SJCRH30 (cell line): ENCODE measurements at regions not wholly inside any gene's neighbourhood (a gene's known extent, or its start where the extent isn't known, plus 50 kb on each side); places are given as distances from the start of the nearest gene placed in this dataset.

Experiments
- DNase-seq, 2 experiments: peaks; one replicate each; pipeline ENCODE4 v3.0.0-alpha.2; 2015 to 2020
- H3K27ac ChIP-seq: fragments of 250-450 bp; sonication (Bioruptor Pico); 2 replicates; pipeline ENCODE4 v1.5.1; 2020; ENCODE audit warnings: mild to moderate bottlenecking, moderate library complexity
- H3K27me3 ChIP-seq: fragments of 250-450 bp; sonication (Bioruptor Pico); 2 replicates; pipeline ENCODE4 v1.5.1; 2020; ENCODE audit warnings: mild to moderate bottlenecking, moderate library complexity
- H3K36me3 ChIP-seq: fragments of 250-450 bp; sonication (Bioruptor Pico); 2 replicates; pipeline ENCODE4 v1.5.1; 2020; ENCODE audit warnings: mild to moderate bottlenecking, moderate library complexity
- H3K4me1 ChIP-seq: fragments of 250-450 bp; sonication (Bioruptor Pico); 2 replicates; pipeline ENCODE4 v1.5.1; 2020; ENCODE audit warnings: mild to moderate bottlenecking, moderate library complexity
- H3K4me3 ChIP-seq: fragments of 250-450 bp; sonication (Bioruptor Pico); 2 replicates; pipeline ENCODE4 v1.5.1; 2020; ENCODE audit warnings: mild to moderate bottlenecking, moderate library complexity
- H3K9me3 ChIP-seq: fragments of 250-450 bp; sonication (Bioruptor Pico); replicated peaks from 2 replicates; pipeline ENCODE4 v1.5.1; 2020; ENCODE audit warnings: mild to moderate bottlenecking, moderate library complexity

GRCh38 chr2:128799730-128800129 lies 481.1 kb upstream of the HS6ST1 start:
- H3K36me3 ChIP-seq, result no peaks in the 10 kb centered on the region
- H3K4me1 ChIP-seq, result peaks cover 8% of the 10 kb centered on the region
- DNase-seq, result no peak
- no peak overlapping the region for H3K4me3 ChIP-seq
- no peaks in the 10 kb centered on the region for H3K27me3 ChIP-seq
- H3K27ac ChIP-seq, result no peak overlapping the region
- no peaks in the 10 kb centered on the region for H3K9me3 ChIP-seq

DNA sequence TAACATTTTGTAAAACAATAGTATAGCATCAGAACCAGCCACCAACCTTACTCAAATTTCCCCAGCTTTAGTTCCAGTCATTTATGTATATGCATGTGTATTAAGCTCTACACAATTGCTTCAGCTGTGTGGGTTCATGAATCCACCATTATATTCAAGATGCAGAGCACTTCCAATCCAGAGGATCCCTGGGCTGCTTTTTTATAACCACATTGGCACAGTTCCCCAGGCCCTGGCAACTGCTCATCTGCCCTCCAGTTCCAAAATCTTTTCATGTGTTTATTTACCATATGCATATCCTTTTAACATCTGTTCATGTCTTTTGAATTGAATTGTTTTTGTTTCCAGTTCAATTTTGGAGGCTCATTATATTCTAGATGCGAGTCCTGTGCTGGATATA lies 482.9 kb upstream of the HS6ST1 start:
- H3K27ac ChIP-seq, result peak overlapping the region; percentile 13; the same call in 1 of the 2 replicates
- peak; percentile 63 to 80 for DNase-seq
- no peaks in the 10 kb centered on the region for H3K9me3 ChIP-seq
- H3K27me3 ChIP-seq, result no peaks in the 10 kb centered on the region
- H3K4me3 ChIP-seq, result no peak overlapping the region
- peaks cover 8% of the 10 kb centered on the region for H3K4me1 ChIP-seq
- H3K36me3 ChIP-seq, result no peaks in the 10 kb centered on the region

- no peaks in the 10 kb centered on the region for H3K9me3 ChIP-seq
- peaks cover 8% of the 10 kb centered on the region for H3K4me1 ChIP-seq
- no peak for DNase-seq
- no peaks in the 10 kb centered on the region for H3K36me3 ChIP-seq
- no peaks in the 10 kb centered on the region for H3K27me3 ChIP-seq
- H3K4me3 ChIP-seq, result no peak overlapping the region
- H3K27ac ChIP-seq, result no peak overlapping the region
Measured at GRCh38 chr2:128803222-128803621, 484.6 kb upstream of the HS6ST1 start.

DNA sequence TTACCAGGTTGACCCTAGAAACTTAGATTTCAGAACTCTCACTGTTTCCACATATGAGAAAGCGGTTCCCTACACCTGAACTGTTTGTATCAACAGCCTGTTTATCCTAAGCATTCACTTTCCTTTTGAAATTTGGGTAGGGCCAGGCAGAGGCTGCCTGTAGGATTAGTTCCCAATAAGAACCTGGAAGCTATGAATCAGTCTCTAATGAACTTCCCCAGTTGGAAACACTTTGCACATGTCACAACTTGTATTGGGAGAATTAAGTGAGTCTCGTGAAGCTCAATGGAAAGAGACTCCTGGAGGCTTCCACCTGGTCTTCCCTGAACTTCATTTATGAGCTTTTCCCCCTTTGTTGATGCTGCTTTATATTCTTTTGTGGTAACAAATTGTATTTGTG lies 486.6 kb upstream of the HS6ST1 start:
- Histone ChIP-seq H3K27ac (no peak overlapping the region), H3K4me1 (peaks cover 8% of the 10 kb centered on the region)

DNA sequence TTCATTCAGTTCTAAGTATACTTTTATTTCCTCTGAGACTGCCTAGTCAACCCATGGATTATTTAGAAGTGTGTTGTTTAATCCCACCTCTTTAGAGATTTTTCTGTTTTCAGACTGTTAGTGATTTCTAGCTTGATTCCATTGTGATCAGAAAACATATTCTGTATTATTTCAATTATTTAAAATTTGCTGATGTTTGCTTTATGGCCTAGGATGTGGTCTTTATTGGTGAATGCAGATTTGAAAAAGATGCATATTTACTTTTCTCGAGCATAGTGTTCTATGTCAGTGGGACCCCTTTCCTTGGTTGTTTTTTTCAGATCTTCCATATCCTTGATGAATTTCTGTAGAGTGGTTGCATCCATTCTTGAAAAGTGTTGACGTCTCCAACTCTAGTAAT lies 487.2 kb upstream of the HS6ST1 start:
- Histone ChIP-seq H3K4me3 (no peak overlapping the region), H3K27me3 (no peaks in the 10 kb centered on the region), H3K27ac (no peak overlapping the region), H3K4me1 (peaks cover 8% of the 10 kb centered on the region), H3K36me3 (no peaks in the 10 kb centered on the region), H3K9me3 (no peaks in the 10 kb centered on the region)
- no peak for DNase-seq

More for the DNA sequence above, 486.6 kb upstream of the HS6ST1 start:
- no peak for DNase-seq
- Histone ChIP-seq H3K36me3 (no peaks in the 10 kb centered on the region), H3K27me3 (no peaks in the 10 kb centered on the region), H3K4me3 (no peak overlapping the region), H3K9me3 (no peaks in the 10 kb centered on the region)

GRCh38 chr2:128807317-128807716 lies 488.6 kb upstream of the HS6ST1 start:
- no peaks in the 10 kb centered on the region for H3K9me3 ChIP-seq
- H3K27ac ChIP-seq, result no peak overlapping the region
- DNase-seq, result no peak
- peaks cover 2% of the 10 kb centered on the region for H3K4me1 ChIP-seq
- no peaks in the 10 kb centered on the region for H3K27me3 ChIP-seq
- H3K4me3 ChIP-seq, result no peak overlapping the region
- no peaks in the 10 kb centered on the region for H3K36me3 ChIP-seq

GRCh38 chr2:128808462-128809258 lies 490.0 kb upstream of the HS6ST1 start:
- H3K4me3 ChIP-seq, result no peak overlapping the region
- no peak for DNase-seq
- no peaks in the 10 kb centered on the region for H3K36me3 ChIP-seq
- no peaks in the 10 kb centered on the region for H3K9me3 ChIP-seq
- no peaks in the 10 kb centered on the region for H3K27me3 ChIP-seq
- no peak overlapping the region for H3K27ac ChIP-seq
- no peaks in the 10 kb centered on the region for H3K4me1 ChIP-seq

GRCh38 chr2:128809259-128809636 lies 490.6 kb upstream of the HS6ST1 start:
- no peak overlapping the region for H3K27ac ChIP-seq
- H3K27me3 ChIP-seq, result no peaks in the 10 kb centered on the region
- no peaks in the 10 kb centered on the region for H3K4me1 ChIP-seq
- no peaks in the 10 kb centered on the region for H3K9me3 ChIP-seq
- H3K36me3 ChIP-seq, result no peaks in the 10 kb centered on the region
- DNase-seq, result no peak
- no peak overlapping the region for H3K4me3 ChIP-seq

DNA sequence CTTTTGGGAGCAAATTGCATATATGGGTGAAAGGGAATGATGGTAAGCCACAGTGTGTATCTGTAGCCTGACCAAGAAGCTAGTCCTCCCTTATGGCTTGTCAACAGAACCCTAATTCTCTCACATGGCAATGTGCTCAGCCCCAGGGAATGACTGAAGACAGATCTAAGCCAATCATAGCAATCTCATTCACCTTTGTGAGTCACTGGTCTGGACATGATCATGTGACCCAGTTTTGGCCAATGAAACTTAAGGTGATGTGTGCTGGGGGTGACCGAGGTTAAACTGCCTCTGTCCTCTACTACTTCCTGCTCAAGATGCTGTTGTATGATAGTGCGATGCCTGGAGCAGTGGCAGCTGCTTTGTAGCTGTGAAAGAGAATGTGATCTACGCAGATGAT lies 491.2 kb upstream of the HS6ST1 start:
- no peak overlapping the region for H3K4me3 ChIP-seq
- H3K27me3 ChIP-seq, result no peaks in the 10 kb centered on the region
- H3K36me3 ChIP-seq, result no peaks in the 10 kb centered on the region
- H3K27ac ChIP-seq, result no peak overlapping the region
- no peaks in the 10 kb centered on the region for H3K9me3 ChIP-seq
- no peak for DNase-seq
- H3K4me1 ChIP-seq, result no peaks in the 10 kb centered on the region

DNA sequence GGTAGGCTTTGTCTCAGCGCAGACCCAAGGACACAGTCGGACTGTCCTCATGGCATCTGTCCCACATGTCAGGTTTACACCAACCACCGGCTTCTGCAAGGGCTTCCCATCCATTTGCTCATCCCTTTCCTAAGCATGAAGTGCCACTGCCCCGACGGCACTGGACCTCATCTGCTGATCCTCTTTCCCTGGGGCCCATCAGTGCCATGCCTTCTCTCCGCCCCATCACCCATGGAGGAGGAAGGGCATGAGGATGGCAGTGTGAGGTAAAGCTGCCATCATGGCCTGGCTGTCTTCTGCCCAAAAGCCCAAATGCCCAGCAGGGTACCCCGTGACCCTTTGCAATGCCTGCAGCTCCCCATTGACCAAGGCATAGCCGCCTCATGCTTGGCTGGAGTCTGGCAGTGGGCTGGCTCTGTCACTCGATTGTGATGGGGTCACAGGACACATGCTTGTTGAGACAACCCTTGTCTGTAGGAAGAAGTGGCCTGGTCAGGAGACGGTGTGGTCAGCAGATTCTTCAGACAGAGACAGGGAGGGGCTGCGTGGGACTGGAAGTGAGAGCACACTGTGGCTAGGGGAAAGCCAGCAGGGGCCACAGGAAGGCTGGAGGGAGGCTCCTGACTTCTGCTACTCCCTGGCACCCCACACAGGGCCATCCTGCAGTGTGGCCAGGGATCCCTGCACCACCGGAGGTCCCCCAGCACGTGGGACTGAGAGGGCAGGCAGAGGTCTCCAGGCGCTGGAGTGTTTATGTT lies 493.7 kb upstream of the HS6ST1 start:
- DNase-seq, result no peak
- Histone ChIP-seq H3K27ac (no peak overlapping the region), H3K4me3 (no peak overlapping the region), H3K4me1 (no peaks in the 10 kb centered on the region), H3K9me3 (no peaks in the 10 kb centered on the region), H3K27me3 (no peaks in the 10 kb centered on the region; the same call in 1 of the 2 replicates), H3K36me3 (no peaks in the 10 kb centered on the region)

- no peaks in the 10 kb centered on the region for H3K9me3 ChIP-seq
- H3K4me3 ChIP-seq, result no peak overlapping the region
- H3K4me1 ChIP-seq, result no peaks in the 10 kb centered on the region
- no peak overlapping the region for H3K27ac ChIP-seq
- no peak for DNase-seq
- H3K36me3 ChIP-seq, result no peaks in the 10 kb centered on the region
- H3K27me3 ChIP-seq, result no peaks in the 10 kb centered on the region; the same call in 1 of the 2 replicates
Measured at GRCh38 chr2:128813352-128814034, 494.8 kb upstream of the HS6ST1 start.

- Histone ChIP-seq H3K4me1 (no peaks in the 10 kb centered on the region), H3K36me3 (no peaks in the 10 kb centered on the region), H3K27ac (no peak overlapping the region), H3K4me3 (no peak overlapping the region), H3K27me3 (no peaks in the 10 kb centered on the region; the same call in 1 of the 2 replicates), H3K9me3 (no peaks in the 10 kb centered on the region)
- DNase-seq, result no peak
Measured at GRCh38 chr2:128815248-128815647, 496.6 kb upstream of the HS6ST1 start.

DNA sequence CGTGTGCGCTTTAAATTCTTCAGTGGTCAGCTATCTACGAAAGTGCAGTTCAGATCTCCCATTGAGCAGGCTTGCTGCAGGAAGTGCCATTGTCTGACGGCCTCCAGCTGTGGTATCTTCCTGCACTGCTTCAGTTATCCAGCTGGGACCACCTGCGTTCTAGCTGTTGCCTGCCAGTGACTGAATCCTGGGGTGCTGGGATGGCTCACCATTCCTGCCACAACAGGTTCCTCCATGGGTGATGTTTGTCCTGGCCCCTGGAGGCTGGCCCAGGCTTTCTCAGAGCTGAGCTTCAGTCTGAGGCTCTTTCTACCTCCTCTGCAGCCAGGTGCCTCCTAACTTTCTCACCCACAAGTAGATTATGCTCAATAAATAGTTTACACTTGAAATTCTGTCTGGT lies 498.5 kb upstream of the HS6ST1 start:
- Histone ChIP-seq H3K4me1 (no peaks in the 10 kb centered on the region), H3K27ac (no peak overlapping the region), H3K4me3 (no peak overlapping the region), H3K27me3 (no peaks in the 10 kb centered on the region; the same call in 1 of the 2 replicates), H3K9me3 (no peaks in the 10 kb centered on the region), H3K36me3 (no peaks in the 10 kb centered on the region)
- DNase-seq, result no peak

DNA sequence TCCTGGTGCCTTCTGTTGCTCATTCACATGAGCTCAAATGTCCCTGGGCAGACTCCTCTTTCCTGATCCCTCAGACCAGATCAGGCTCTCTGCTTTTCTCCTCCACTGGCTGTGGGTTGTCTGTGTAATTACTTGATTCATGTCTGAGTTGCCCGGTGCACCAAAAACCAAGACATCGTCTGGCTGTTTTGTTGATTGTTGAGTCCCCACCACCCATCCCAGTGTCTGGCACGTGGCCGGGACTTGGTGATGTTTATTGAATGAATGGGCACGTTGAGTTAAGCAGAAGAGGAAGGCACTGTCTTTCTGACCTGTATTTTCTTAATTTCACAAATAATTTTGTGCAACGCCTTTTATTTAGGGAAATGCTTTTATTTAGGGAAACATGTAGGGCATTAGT lies 499.1 kb upstream of the HS6ST1 start:
- H3K4me3 ChIP-seq, result no peak overlapping the region
- no peaks in the 10 kb centered on the region for H3K4me1 ChIP-seq
- H3K27ac ChIP-seq, result no peak overlapping the region
- no peaks in the 10 kb centered on the region for H3K36me3 ChIP-seq
- no peaks in the 10 kb centered on the region; the same call in 1 of the 2 replicates for H3K27me3 ChIP-seq
- H3K9me3 ChIP-seq, result no peaks in the 10 kb centered on the region
- no peak for DNase-seq

DNA sequence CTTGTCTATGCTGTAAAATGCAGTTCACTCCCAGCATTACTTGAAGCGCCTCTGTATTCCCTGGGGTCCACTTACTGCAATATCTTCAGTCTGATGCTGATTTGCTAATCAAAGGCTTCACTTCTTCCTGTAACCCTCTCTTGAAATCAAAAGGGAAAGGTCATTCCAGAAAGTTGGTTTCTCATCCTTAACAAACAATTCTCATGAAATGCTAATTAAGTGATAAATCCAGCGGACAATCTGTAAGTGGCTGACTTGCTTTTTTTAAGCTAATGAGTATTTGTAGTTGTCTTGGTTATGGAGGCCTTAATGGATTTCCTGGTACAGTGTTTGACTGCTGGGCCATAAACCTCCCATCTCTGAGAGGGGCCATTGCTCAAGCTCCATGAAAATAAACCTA lies 499.6 kb upstream of the HS6ST1 start:
- H3K36me3 ChIP-seq, result no peaks in the 10 kb centered on the region
- no peaks in the 10 kb centered on the region for H3K9me3 ChIP-seq
- DNase-seq, result no peak
- no peak overlapping the region for H3K4me3 ChIP-seq
- H3K4me1 ChIP-seq, result no peaks in the 10 kb centered on the region
- no peak overlapping the region for H3K27ac ChIP-seq
- H3K27me3 ChIP-seq, result no peaks in the 10 kb centered on the region; the same call in 1 of the 2 replicates
